Endothelial cell of umbilical vein (primary cell): ENCODE measurements at regions not wholly inside any gene's neighbourhood (a gene's known extent, or its start where the extent isn't known, plus 50 kb on each side); places are given as distances from the start of the nearest gene placed in this dataset.

Experiments used
- BruUV-seq: library from RNA; stranded (reverse); fragments of 400-500 nt; replicated peaks from 2 replicates; lab custom pipeline; 2021; lab: Mats Ljungman, UMichigan
- CTCF ChIA-PET: fragments of 300-600, 350-600 bp; sonication (Branson Sonifier 250); formaldehyde crosslinking; loops from one replicate; lab custom pipeline; 2021; ENCODE audit warnings: antibody characterized with exemption, inconsistent platforms; lab: Charles Lee
- POLR2A ChIA-PET: fragments of 300-600, 350-600 bp; sonication (Branson Sonifier 250); formaldehyde crosslinking; loops from one replicate; lab custom pipeline; 2021; ENCODE audit warnings: antibody characterized with exemption, inconsistent platforms; lab: Charles Lee
- DNase-seq: peaks from one replicate; pipeline ENCODE4 v3.0.0-alpha.2; 2011; ENCODE audit warnings: low read depth, low spot score
- FAIRE-seq: peaks from 2 replicates; lab custom pipeline; 2011; peaks lifted over from hg19 to GRCh38; lab: Jason Lieb, UNC
- H2AFZ ChIP-seq: 2 replicates; pipeline ENCODE4 v1.6.0; 2012; ENCODE audit warnings: low read depth, low read length, control low read depth, inconsistent platforms
- H3K27ac ChIP-seq: 2 replicates; pipeline ENCODE4 v1.5.1; 2011; ENCODE audit warnings: low read depth, mild to moderate bottlenecking, control low read depth, low read length, moderate library complexity; ENCODE audit not compliant: insufficient read depth
- H3K27me3 ChIP-seq, 2 experiments: 2 replicates each; pipeline versions ENCODE4 v1.6.0 to v1.6.1; 2011; ENCODE audit warnings: low read length in 2 of 2, mixed read lengths in 1 of 2; ENCODE audit not compliant: control insufficient read depth in 2 of 2, insufficient read depth in 2 of 2
- H3K36me3 ChIP-seq, 2 experiments: 2 replicates in 1 of 2; 3 replicates in 1 of 2; pipeline ENCODE4 v1.5.1; 2011; ENCODE audit warnings: low read length in 2 of 2, mild to moderate bottlenecking in 1 of 2, moderate library complexity in 1 of 2; ENCODE audit not compliant: control insufficient read depth in 2 of 2, insufficient read depth in 2 of 2; ENCODE audit errors: extremely low read depth in 1 of 2
- H3K4me1 ChIP-seq: 3 replicates; pipeline ENCODE4 v1.5.1; 2011; ENCODE audit warnings: mild to moderate bottlenecking, low read length; ENCODE audit not compliant: control insufficient read depth, insufficient read depth; ENCODE audit errors: extremely low read depth
- H3K4me2 ChIP-seq: 2 replicates; pipeline ENCODE4 v1.6.1; 2011; ENCODE audit warnings: low read length, control low read depth, mixed read lengths; ENCODE audit not compliant: insufficient read depth
- H3K4me3 ChIP-seq, 3 experiments: fragments of 200-600 bp in 1 of 3; sonication (generic), shearing (Covaris generic) in 1 of 3; replicated peaks in 1 of 3; 2 replicates each; pipeline ENCODE4 v1.5.1; 2011 to 2016; ENCODE audit warnings: control low read depth in 3 of 3, low read length in 3 of 3, mild to moderate bottlenecking in 2 of 3, inconsistent platforms in 1 of 3, low read depth in 1 of 3, moderate library complexity in 1 of 3; ENCODE audit not compliant: insufficient read depth in 1 of 3
- H3K79me2 ChIP-seq: 2 replicates; pipeline ENCODE4 v1.6.0; 2012; ENCODE audit warnings: low read length, inconsistent platforms; ENCODE audit not compliant: control insufficient read depth, insufficient read depth
- H3K9ac ChIP-seq: replicated peaks from 2 replicates; pipeline ENCODE3; 2011; ENCODE audit warnings: low read length, control low read depth; ENCODE audit not compliant: insufficient read depth; ENCODE audit errors: extremely low read depth
- H3K9me1 ChIP-seq: replicated peaks from 3 replicates; pipeline ENCODE4 v1.6.0; 2011; ENCODE audit warnings: mild to moderate bottlenecking, low read length; ENCODE audit not compliant: control insufficient read depth, insufficient read depth; ENCODE audit errors: extremely low read depth
- H3K9me3 ChIP-seq: replicated peaks from 2 replicates; pipeline ENCODE4 v1.5.1; 2012; ENCODE audit warnings: low read length, inconsistent platforms; ENCODE audit not compliant: control insufficient read depth, insufficient read depth
- H4K20me1 ChIP-seq: replicated peaks from 2 replicates; pipeline ENCODE3; 2011; ENCODE audit warnings: mild to moderate bottlenecking, low read length; ENCODE audit not compliant: control insufficient read depth, insufficient read depth; ENCODE audit errors: extremely low read depth
- CTCF ChIP-seq, 2 donors: IDR thresholded peaks; 1 replicate in 1 of 2; 2 replicates in 1 of 2; pipeline ENCODE4 v1.5.1; 2011; ENCODE audit warnings: low read length in 2 of 2, mild to moderate bottlenecking in 2 of 2, moderate library complexity in 2 of 2, control low read depth in 1 of 2, inconsistent platforms in 1 of 2, low read depth in 1 of 2; ENCODE audit not compliant: insufficient read depth in 1 of 2; ENCODE audit errors: extremely low read depth in 1 of 2
- EZH2 ChIP-seq: IDR thresholded peaks from 2 replicates; pipeline ENCODE4 v1.6.1; 2012; ENCODE audit warnings: borderline replicate concordance, low read depth, mild to moderate bottlenecking, moderate library complexity, low read length, inconsistent platforms; ENCODE audit not compliant: severe bottlenecking
- FOS ChIP-seq: IDR thresholded peaks from 2 replicates; pipeline ENCODE4 v1.6.1; 2011; ENCODE audit warnings: mild to moderate bottlenecking, low read length, moderate library complexity, borderline replicate concordance; ENCODE audit not compliant: insufficient read depth
- GATA2 ChIP-seq: IDR thresholded peaks from 2 replicates; pipeline ENCODE4 v1.7.0; 2011; ENCODE audit warnings: low read depth, mild to moderate bottlenecking, moderate library complexity, mixed read lengths, low read length; ENCODE audit not compliant: insufficient read length, insufficient read depth
- JUN ChIP-seq: IDR thresholded peaks from 2 replicates; pipeline ENCODE4 v1.6.1; 2011; ENCODE audit warnings: borderline replicate concordance, low read depth; ENCODE audit not compliant: insufficient read length, insufficient read depth
- MAX ChIP-seq: IDR thresholded peaks from 2 replicates; pipeline ENCODE4 v1.6.1; 2011; ENCODE audit not compliant: insufficient read depth, insufficient read length
- MYC ChIP-seq: IDR thresholded peaks from one replicate; pipeline ENCODE4 v1.6.1; 2011; ENCODE audit warnings: mild to moderate bottlenecking, low read depth, low read length
- POLR2A ChIP-seq: IDR thresholded peaks from 2 replicates; pipeline ENCODE4 v1.6.1; 2012; ENCODE audit warnings: low read depth, mild to moderate bottlenecking, control low read depth, low read length
- POLR2AphosphoS5 ChIP-seq: IDR thresholded peaks from 2 replicates; pipeline ENCODE4 v1.6.1; 2012; ENCODE audit warnings: low read depth, mild to moderate bottlenecking, control low read depth, low read length, moderate library complexity; ENCODE audit not compliant: insufficient read depth
- dilution Hi-C: fragments of 300-500 bp; cut with MboI; formaldehyde crosslinking; loops from one replicate; pipeline ENCODE4 v1.15.0; 2019; ENCODE audit warnings: low sequenced_read_pairs; ENCODE audit not compliant: extremely low pct_ligation_motif_present
- intact Hi-C: fragments of 100-400 bp; cut with micrococcal nuclease; formaldehyde crosslinking; loops from one replicate; pipeline ENCODE4 v1.10.0; 2022

- TF ChIP-seq POLR2AphosphoS5 (no peak), MAX (no peak), CTCF (IDR thresholded peaks at IDR 0.05; ENCODE audit: extremely low read depth in 1 of 2, insufficient read depth in 1 of 2, low read depth in 1 of 2, low read length in 2 of 2) (no peak), JUN (no peak), FOS (no peak), POLR2A (no peak), MYC (no peak), GATA2 (no peak), EZH2 (no peak)
- Histone ChIP-seq H3K4me2 (no peak overlapping the region), H3K27me3 (no peaks in the 10 kb centered on the region), H3K9ac (no peak overlapping the region), H3K36me3 (no peaks in the 10 kb centered on the region), H3K4me1 (peaks cover 20% of the 10 kb centered on the region), H3K9me1 (no peaks in the 10 kb centered on the region), H3K27ac (no peak overlapping the region), H3K9me3 (no peaks in the 10 kb centered on the region), H3K4me3 (no peak overlapping the region), H2AFZ (no peak overlapping the region), H4K20me1 (no peaks in the 10 kb centered on the region), H3K79me2 (no peaks in the 10 kb centered on the region)
- no TSS peak for BruUV-seq
- POLR2A ChIA-PET = no interaction called here
- FAIRE-seq (no peak), DNase-seq (no peak)
- intact Hi-C loops (no loop called here), dilution Hi-C loops (no loop called here)
- CTCF ChIA-PET = no interaction called here
These were observed 66.7 kb upstream of the TNIK start for GRCh38 chr3:171526869-171527268.
